ENCODE measurements at regions not wholly inside any gene's neighbourhood (a gene's known extent, or its start where the extent isn't known, plus 50 kb on each side); places are given as distances from the start of the nearest gene placed in this dataset.
"Not testable (repeated sequence)": the region's sequence is repeated elsewhere in the genome, so short reads cannot be mapped to it uniquely, and the experiment has no call there.

- not testable (repeated sequence) for H3K4me3 ChIP-seq (ENCODE audit: low read length); DNase-seq; H3K27ac ChIP-seq (ENCODE audit: low read length); H3K36me3 ChIP-seq (ENCODE audit: control insufficient read depth, insufficient read depth, low read length); H3K27me3 ChIP-seq (ENCODE audit: control insufficient read depth, insufficient read depth, low read length); H3K9me3 ChIP-seq (ENCODE audit: control insufficient read depth, low read depth, low read length); H3K4me1 ChIP-seq (ENCODE audit: control insufficient read depth, insufficient read depth, low read length)
- WGBS (ENCODE audit: insufficient coverage, low lambda C conversion rate), result no CpG with 5 or more reads among the region's 18 CpGs
Observed at GRCh38 chrX:10469-11458, 270.4 kb upstream of the PLCXD1 start.

DNA sequence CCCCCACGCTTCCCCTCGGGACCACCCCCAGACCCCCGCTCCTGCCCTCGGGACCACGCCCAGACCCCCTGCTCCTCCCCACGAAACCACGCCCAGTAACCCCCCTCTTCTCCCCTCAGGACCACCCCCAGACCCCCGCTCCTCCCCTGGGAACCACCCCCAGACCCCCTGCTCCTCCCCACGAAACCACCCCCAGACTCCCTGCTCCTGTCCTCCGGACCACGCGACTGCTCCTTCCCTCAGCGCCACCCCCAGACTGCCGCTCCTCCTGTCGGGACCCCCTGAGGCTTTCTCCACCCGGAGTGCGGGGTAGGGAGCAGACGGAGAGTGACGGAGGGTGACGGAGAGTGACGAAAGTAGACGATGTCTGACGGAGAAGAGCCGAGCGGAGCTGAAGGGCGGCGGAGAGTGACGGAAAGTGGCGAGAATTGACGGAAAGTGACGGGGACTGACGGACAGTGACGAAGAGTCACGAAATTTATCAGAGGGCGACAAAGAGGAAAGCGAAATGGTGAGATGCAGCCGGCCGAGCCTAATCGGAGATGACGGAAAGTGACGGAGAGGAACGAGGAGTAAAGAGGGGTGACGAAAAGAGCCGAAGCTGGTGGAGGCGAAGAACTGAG lies 267.2 kb upstream of the PLCXD1 start:
- DNase-seq, result peak in 1 of 2 donors; percentile 0

DNA sequence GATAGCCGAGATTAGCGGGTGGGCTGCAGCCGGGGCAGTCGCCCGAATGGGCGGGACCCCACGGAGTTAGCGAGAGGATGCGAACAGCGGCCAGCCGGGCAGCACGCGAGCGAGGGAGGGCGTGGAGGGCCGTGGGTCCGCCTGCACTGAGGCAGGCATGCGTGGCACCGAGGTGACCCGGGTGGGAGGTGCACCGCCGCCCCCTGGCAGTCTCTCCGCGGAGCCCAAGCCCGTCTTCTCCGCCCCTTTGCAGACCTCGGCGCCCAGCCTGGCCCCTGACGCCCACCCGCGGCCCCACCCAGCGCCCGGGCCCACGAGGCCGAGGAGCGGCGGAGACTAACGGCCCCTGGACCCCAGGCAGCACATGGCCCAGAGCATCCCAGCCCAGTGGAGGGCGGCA lies 266.7 kb upstream of the PLCXD1 start:
- DNase-seq, result peak in 1 of 2 donors; percentile 0
- not testable (repeated sequence) for H3K27me3 ChIP-seq (ENCODE audit: control insufficient read depth, insufficient read depth, low read length); H3K9me3 ChIP-seq (ENCODE audit: control insufficient read depth, low read depth, low read length); H3K36me3 ChIP-seq (ENCODE audit: control insufficient read depth, insufficient read depth, low read length); H3K4me1 ChIP-seq (ENCODE audit: control insufficient read depth, insufficient read depth, low read length); H3K27ac ChIP-seq (ENCODE audit: low read length); H3K4me3 ChIP-seq (ENCODE audit: low read length)
- no CpG with 5 or more reads among the region's 39 CpGs for WGBS (ENCODE audit: insufficient coverage, low lambda C conversion rate)

More for the DNA sequence above, 267.2 kb upstream of the PLCXD1 start:
- H3K4me1 ChIP-seq (ENCODE audit: control insufficient read depth, insufficient read depth, low read length); H3K9me3 ChIP-seq (ENCODE audit: control insufficient read depth, low read depth, low read length); H3K27ac ChIP-seq (ENCODE audit: low read length); H3K36me3 ChIP-seq (ENCODE audit: control insufficient read depth, insufficient read depth, low read length); H3K27me3 ChIP-seq (ENCODE audit: control insufficient read depth, insufficient read depth, low read length); H3K4me3 ChIP-seq (ENCODE audit: low read length): not testable (repeated sequence)
- no CpG with 5 or more reads among the region's 45 CpGs for WGBS (ENCODE audit: insufficient coverage, low lambda C conversion rate)

GRCh38 chrX:18768-19454 lies 262.3 kb upstream of the PLCXD1 start:
- H3K36me3 ChIP-seq (ENCODE audit: control insufficient read depth, insufficient read depth, low read length); H3K27ac ChIP-seq (ENCODE audit: low read length); H3K27me3 ChIP-seq (ENCODE audit: control insufficient read depth, insufficient read depth, low read length); H3K4me1 ChIP-seq (ENCODE audit: control insufficient read depth, insufficient read depth, low read length); H3K9me3 ChIP-seq (ENCODE audit: control insufficient read depth, low read depth, low read length); H3K4me3 ChIP-seq (ENCODE audit: low read length); DNase-seq: not testable (repeated sequence)
- WGBS (ENCODE audit: insufficient coverage, low lambda C conversion rate), result no CpG with 5 or more reads among the region's 47 CpGs

GRCh38 chrX:19455-19827 lies 261.7 kb upstream of the PLCXD1 start:
- H3K4me1 ChIP-seq (ENCODE audit: control insufficient read depth, insufficient read depth, low read length); H3K4me3 ChIP-seq (ENCODE audit: low read length); H3K36me3 ChIP-seq (ENCODE audit: control insufficient read depth, insufficient read depth, low read length); DNase-seq; H3K27ac ChIP-seq (ENCODE audit: low read length); H3K27me3 ChIP-seq (ENCODE audit: control insufficient read depth, insufficient read depth, low read length); H3K9me3 ChIP-seq (ENCODE audit: control insufficient read depth, low read depth, low read length): not testable (repeated sequence)
- WGBS (ENCODE audit: insufficient coverage, low lambda C conversion rate), result no CpG with 5 or more reads among the region's 41 CpGs

DNA sequence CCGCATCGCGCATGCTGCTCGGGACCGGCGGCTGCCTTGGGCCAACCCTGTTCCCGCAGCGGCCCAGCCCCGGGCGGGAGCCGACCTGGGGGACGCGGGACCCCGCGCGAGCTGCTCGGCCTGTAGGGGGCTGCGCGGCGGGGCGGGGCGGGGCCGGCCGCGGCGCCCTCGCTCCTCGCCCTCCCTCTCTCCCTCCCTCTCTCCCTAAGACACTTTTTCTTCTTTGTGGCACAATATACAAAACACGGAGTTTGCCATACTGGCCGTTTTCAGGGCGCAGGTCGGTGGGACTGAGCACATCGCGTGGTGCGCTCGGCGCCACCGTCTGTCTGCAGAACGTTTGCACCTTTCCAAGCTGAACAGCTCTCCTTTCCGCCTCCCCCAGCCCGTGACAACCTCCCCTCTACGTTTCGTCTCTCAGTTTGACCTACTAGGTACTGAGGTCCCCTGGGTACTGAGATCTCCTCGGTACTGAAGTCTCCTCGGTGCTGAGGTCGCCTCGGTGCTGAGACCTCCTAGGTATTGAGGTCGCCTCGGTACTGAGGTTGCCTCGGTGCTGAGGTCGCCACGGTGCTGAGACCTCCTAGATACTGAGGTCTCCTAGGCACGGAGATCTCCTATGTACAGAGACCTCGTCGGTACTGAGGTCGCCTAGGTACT lies 261.1 kb upstream of the PLCXD1 start:
- DNase-seq, result peak in 1 of 2 donors; percentile 16
- no peak overlapping the region for H3K4me3 ChIP-seq (ENCODE audit: low read length)
- no CpG with 5 or more reads among the region's 56 CpGs for WGBS (ENCODE audit: insufficient coverage, low lambda C conversion rate)
- H3K27ac ChIP-seq (ENCODE audit: low read length), result no peak overlapping the region
- H3K36me3 ChIP-seq (ENCODE audit: control insufficient read depth, insufficient read depth, low read length), result no peaks in the 10 kb centered on the region
- no peaks in the 10 kb centered on the region for H3K4me1 ChIP-seq (ENCODE audit: control insufficient read depth, insufficient read depth, low read length)
- H3K27me3 ChIP-seq (ENCODE audit: control insufficient read depth, insufficient read depth, low read length), result no peaks in the 10 kb centered on the region
- H3K9me3 ChIP-seq (ENCODE audit: control insufficient read depth, low read depth, low read length), result no peaks in the 10 kb centered on the region

DNA sequence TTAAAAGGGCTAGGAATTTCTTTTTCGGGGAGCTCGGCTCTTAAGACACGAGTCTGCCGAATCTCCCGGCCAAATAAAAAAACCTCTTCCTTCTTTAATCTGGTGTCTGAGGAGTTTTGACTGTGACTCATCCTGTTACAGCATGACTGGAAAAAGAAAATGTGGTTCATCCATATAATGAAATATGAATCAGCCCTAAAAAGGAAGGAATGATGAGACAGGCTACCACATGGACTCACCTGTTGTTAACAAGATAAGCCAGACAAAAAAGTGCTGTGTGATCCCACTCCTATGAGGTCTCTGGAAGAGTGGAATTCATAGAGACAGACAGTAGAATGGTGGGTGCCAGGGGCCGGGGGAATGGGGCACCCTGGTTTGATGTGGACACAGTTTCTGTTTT lies 257.0 kb upstream of the PLCXD1 start:
- not testable (repeated sequence) for H3K4me3 ChIP-seq (ENCODE audit: low read length); H3K27ac ChIP-seq (ENCODE audit: low read length); H3K9me3 ChIP-seq (ENCODE audit: control insufficient read depth, low read depth, low read length); H3K36me3 ChIP-seq (ENCODE audit: control insufficient read depth, insufficient read depth, low read length); DNase-seq; H3K27me3 ChIP-seq (ENCODE audit: control insufficient read depth, insufficient read depth, low read length); H3K4me1 ChIP-seq (ENCODE audit: control insufficient read depth, insufficient read depth, low read length)
- no CpG with 5 or more reads among the region's 6 CpGs for WGBS (ENCODE audit: insufficient coverage, low lambda C conversion rate)
